ENCODE measurements at regions not wholly inside any gene's neighbourhood (a gene's known extent, or its start where the extent isn't known, plus 50 kb on each side); places are given as distances from the start of the nearest gene placed in this dataset.

GRCh38 chr2:142769761-142770160, 107.7 kb upstream of the KYNU start:
- Histone ChIP-seq H3K79me2 (ENCODE audit: insufficient read depth, low read length) (no peaks in the 10 kb centered on the region), H3K23ac (ENCODE audit: insufficient read length, low read depth, low read length) (no peak overlapping the region), H2AFZ (ENCODE audit: low read length) (no peak overlapping the region), H2BK5ac (ENCODE audit: insufficient read length, low read length) (no peak overlapping the region), H4K91ac (ENCODE audit: insufficient read length, low read depth, low read length) (no peak overlapping the region), H3K27ac (ENCODE audit: insufficient read length, low read depth, low read length) (no peak overlapping the region), H3K9me3 (ENCODE audit: control insufficient read depth, low read depth, low read length) (peaks cover 6% of the 10 kb centered on the region), H3K23me2 (ENCODE audit: insufficient read length, low read depth, low read length, poor library complexity, severe bottlenecking) (no peaks in the 10 kb centered on the region), H2BK120ac (ENCODE audit: low read depth, low read length, poor library complexity, severe bottlenecking) (no peak overlapping the region), H2AK5ac (ENCODE audit: insufficient read length, low read length) (no peak overlapping the region), H3K18ac (ENCODE audit: insufficient read length, low read depth, low read length) (no peak overlapping the region), H3K79me1 (ENCODE audit: insufficient read depth, low read depth, low read length, poor library complexity, severe bottlenecking) (no peaks in the 10 kb centered on the region), H3K9ac (ENCODE audit: extremely low read depth, insufficient read length, low read length) (no peak overlapping the region), H4K20me1 (ENCODE audit: control insufficient read depth, insufficient read depth, insufficient read length) (no peaks in the 10 kb centered on the region), H4K8ac (replicated peaks; ENCODE audit: insufficient read length, low read depth, low read length) (no peak overlapping the region), H3K56ac (ENCODE audit: insufficient read length, low read depth, low read length) (no peak overlapping the region), H4K5ac (ENCODE audit: insufficient read length, low read depth, low read length) (no peak overlapping the region), H3K4me2 (ENCODE audit: insufficient read depth, insufficient read length, low read length) (no peak overlapping the region), H3K4me1 (ENCODE audit: insufficient read depth, low read length) (no peaks in the 10 kb centered on the region), H3K4ac (ENCODE audit: low read depth, low read length) (no peak overlapping the region), H2BK12ac (ENCODE audit: insufficient read length, low read depth, low read length) (no peak overlapping the region), H3K27me3 (ENCODE audit: insufficient read depth, low read length) (no peaks in the 10 kb centered on the region), H3T11ph (ENCODE audit: low read length) (no peak overlapping the region), H2BK20ac (ENCODE audit: low read depth, low read length, poor library complexity, severe bottlenecking) (no peak overlapping the region), H3K14ac (ENCODE audit: insufficient read depth, low read length) (no peak overlapping the region), H2BK15ac (ENCODE audit: low read depth, low read length) (no peak overlapping the region)
- TF ChIP-seq CTCF (conservative IDR thresholded peaks at IDR 0.05): no peak
- Mint-ChIP-seq H3K4me1 (no peaks in the 10 kb centered on the region), H3K36me3 (ENCODE audit: insufficient read depth in 1 of 3, low read depth in 3 of 3) (peaks cover 9 to 27% (median 19%) of the 10 kb centered on the region in 3 experiments), H3K9me3 (peaks cover 34 to 42% of the 10 kb centered on the region in 2 experiments), H3K27me3 (ENCODE audit: low read depth) (peaks cover 1% of the 10 kb centered on the region; the same call in 1 of the 2 replicates), H3K27ac (no peak overlapping the region), H3K4me3 (no peak overlapping the region)
- WGBS (ENCODE audit: extremely low coverage, insufficient read length, low lambda C conversion rate): no CpG with 5 or more reads among the region's 1 CpG
- DNase-seq: no peak

Measured in H9 (cell line).